ENCODE measurements at regions not wholly inside any gene's neighbourhood (a gene's known extent, or its start where the extent isn't known, plus 50 kb on each side); places are given as distances from the start of the nearest gene placed in this dataset.

GRCh38 chr10:130985158-130985753, 326.3 kb downstream of the TCERG1L start:
- no peak overlapping the region for H3K27ac ChIP-seq
- H3K27me3 ChIP-seq (ENCODE audit: insufficient read depth, low read depth) = no peaks in the 10 kb centered on the region
- no peaks in the 10 kb centered on the region for H3K79me2 ChIP-seq (ENCODE audit: insufficient read depth, low read depth)
- no peak overlapping the region for H3K9ac ChIP-seq
- no peaks in the 10 kb centered on the region for H4K20me1 ChIP-seq (ENCODE audit: insufficient read depth)
- H3K4me3 ChIP-seq (IDR thresholded peaks at IDR 0.05; ENCODE audit: insufficient read depth, low read depth, low read length) = no peak overlapping the region
- no peaks in the 10 kb centered on the region for H3K4me1 ChIP-seq (ENCODE audit: low read depth, poor library complexity, severe bottlenecking)
- H2AFZ ChIP-seq (ENCODE audit: low read depth) = no peak overlapping the region
- H3K36me3 ChIP-seq (ENCODE audit: insufficient read depth) = no peaks in the 10 kb centered on the region
- no peak overlapping the region for H3K4me2 ChIP-seq
- TF ChIP-seq CTCF (conservative IDR thresholded peaks at IDR 0.05; ENCODE audit: low read depth, low read length) = no peak

- no peak for TF ChIP-seq CTCF (conservative IDR thresholded peaks at IDR 0.05; ENCODE audit: low read depth, low read length)
- Histone ChIP-seq H3K27ac (no peak overlapping the region), H4K20me1 (ENCODE audit: insufficient read depth) (no peaks in the 10 kb centered on the region), H3K27me3 (ENCODE audit: insufficient read depth, low read depth) (no peaks in the 10 kb centered on the region), H3K79me2 (ENCODE audit: insufficient read depth, low read depth) (no peaks in the 10 kb centered on the region), H3K4me2 (no peak overlapping the region), H3K4me1 (ENCODE audit: low read depth, poor library complexity, severe bottlenecking) (no peaks in the 10 kb centered on the region), H2AFZ (ENCODE audit: low read depth) (no peak overlapping the region), H3K9ac (no peak overlapping the region), H3K36me3 (ENCODE audit: insufficient read depth) (no peaks in the 10 kb centered on the region), H3K4me3 (IDR thresholded peaks at IDR 0.05; ENCODE audit: insufficient read depth, low read depth, low read length) (no peak overlapping the region)
These were observed 324.7 kb downstream of the TCERG1L start for GRCh38 chr10:130986846-130987245.

GRCh38 chr10:130987401-130987800, 324.1 kb downstream of the TCERG1L start:
- no peak overlapping the region for H3K9ac ChIP-seq
- no peaks in the 10 kb centered on the region for H3K27me3 ChIP-seq (ENCODE audit: insufficient read depth, low read depth)
- no peak overlapping the region for H3K4me3 ChIP-seq (IDR thresholded peaks at IDR 0.05; ENCODE audit: insufficient read depth, low read depth, low read length)
- H2AFZ ChIP-seq (ENCODE audit: low read depth) = no peak overlapping the region
- no peak for TF ChIP-seq CTCF (conservative IDR thresholded peaks at IDR 0.05; ENCODE audit: low read depth, low read length)
- H3K27ac ChIP-seq = no peak overlapping the region
- H3K79me2 ChIP-seq (ENCODE audit: insufficient read depth, low read depth) = no peaks in the 10 kb centered on the region
- H3K4me1 ChIP-seq (ENCODE audit: low read depth, poor library complexity, severe bottlenecking) = no peaks in the 10 kb centered on the region
- H3K4me2 ChIP-seq = no peak overlapping the region
- no peaks in the 10 kb centered on the region for H4K20me1 ChIP-seq (ENCODE audit: insufficient read depth)
- no peaks in the 10 kb centered on the region for H3K36me3 ChIP-seq (ENCODE audit: insufficient read depth)

- no peak overlapping the region for H3K4me3 ChIP-seq (IDR thresholded peaks at IDR 0.05; ENCODE audit: insufficient read depth, low read depth, low read length)
- no peak overlapping the region for H3K27ac ChIP-seq
- no peak for TF ChIP-seq CTCF (conservative IDR thresholded peaks at IDR 0.05; ENCODE audit: low read depth, low read length)
- H3K9ac ChIP-seq = no peak overlapping the region
- no peak overlapping the region for H2AFZ ChIP-seq (ENCODE audit: low read depth)
- no peaks in the 10 kb centered on the region for H3K4me1 ChIP-seq (ENCODE audit: low read depth, poor library complexity, severe bottlenecking)
- H3K27me3 ChIP-seq (ENCODE audit: insufficient read depth, low read depth) = no peaks in the 10 kb centered on the region
- no peak overlapping the region for H3K4me2 ChIP-seq
- H3K79me2 ChIP-seq (ENCODE audit: insufficient read depth, low read depth) = no peaks in the 10 kb centered on the region
- no peaks in the 10 kb centered on the region for H4K20me1 ChIP-seq (ENCODE audit: insufficient read depth)
- H3K36me3 ChIP-seq (ENCODE audit: insufficient read depth) = no peaks in the 10 kb centered on the region
These were observed 321.8 kb downstream of the TCERG1L start for GRCh38 chr10:130989670-130990232.

Measured in KMS-11 (cell line).